ENCODE measurements at regions not wholly inside any gene's neighbourhood (a gene's known extent, or its start where the extent isn't known, plus 50 kb on each side); places are given as distances from the start of the nearest gene placed in this dataset.

DNA sequence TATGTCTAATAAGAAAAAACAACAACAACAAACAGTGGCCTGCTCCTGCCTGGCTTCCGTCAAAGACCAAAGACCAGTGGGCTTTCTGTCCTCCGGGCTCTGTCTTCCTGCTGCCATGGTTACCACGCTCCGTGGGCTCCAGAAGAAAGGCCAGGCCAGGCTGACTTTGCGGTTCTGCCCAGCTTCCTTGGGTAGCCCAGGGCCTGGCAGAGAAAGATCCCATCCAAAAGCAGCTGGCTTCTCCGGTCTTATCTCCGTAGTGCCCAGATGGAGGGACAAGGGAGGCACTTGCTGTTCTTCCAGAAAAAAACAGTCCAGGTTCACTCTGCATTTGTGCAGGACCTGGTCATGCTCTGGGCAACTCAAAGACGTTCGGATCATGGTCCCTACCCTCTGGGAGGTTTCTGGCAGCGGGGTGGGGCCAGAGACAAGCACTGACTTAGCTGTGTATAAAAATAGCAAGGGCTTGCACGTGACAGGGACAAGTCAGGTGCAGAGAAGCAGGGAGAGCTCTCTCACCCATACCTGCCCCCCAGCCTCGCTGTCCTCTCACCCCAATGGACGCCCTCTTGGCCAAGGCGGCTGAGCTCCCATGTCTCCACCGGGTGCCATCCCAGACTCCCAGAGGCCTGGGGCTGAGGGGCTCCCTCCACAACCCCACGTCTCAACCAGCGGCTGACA is 212.2 kb downstream of the C9orf50 start:
- DNase-seq, result no peak

DNA sequence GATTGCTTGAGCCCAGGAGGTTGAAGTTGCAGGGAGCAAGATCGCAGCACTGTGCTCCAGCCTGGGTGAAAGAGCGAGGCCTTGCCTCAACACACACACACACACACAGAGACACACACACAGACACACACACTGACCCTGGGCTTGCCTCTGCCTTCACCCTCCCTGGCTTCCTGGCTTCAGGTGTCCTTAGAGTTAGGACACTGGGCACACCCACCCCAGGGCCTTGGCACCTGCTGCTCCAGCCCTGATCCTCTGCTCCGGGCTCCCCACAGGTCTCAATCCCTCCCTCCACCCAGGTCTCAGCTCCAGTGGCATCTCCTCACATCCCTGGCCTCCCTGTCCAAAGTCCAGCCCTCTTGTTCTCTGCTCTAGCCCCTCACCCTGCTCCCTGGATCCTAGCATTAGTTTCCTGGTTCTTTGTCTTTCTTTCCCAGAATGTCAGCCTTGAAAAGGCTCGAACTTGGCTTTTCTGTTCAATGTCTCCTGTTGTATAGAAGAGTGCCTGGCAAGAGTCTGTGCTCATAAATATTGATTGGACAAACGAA is 212.9 kb downstream of the C9orf50 start:
- DNase-seq, result no peak

DNA sequence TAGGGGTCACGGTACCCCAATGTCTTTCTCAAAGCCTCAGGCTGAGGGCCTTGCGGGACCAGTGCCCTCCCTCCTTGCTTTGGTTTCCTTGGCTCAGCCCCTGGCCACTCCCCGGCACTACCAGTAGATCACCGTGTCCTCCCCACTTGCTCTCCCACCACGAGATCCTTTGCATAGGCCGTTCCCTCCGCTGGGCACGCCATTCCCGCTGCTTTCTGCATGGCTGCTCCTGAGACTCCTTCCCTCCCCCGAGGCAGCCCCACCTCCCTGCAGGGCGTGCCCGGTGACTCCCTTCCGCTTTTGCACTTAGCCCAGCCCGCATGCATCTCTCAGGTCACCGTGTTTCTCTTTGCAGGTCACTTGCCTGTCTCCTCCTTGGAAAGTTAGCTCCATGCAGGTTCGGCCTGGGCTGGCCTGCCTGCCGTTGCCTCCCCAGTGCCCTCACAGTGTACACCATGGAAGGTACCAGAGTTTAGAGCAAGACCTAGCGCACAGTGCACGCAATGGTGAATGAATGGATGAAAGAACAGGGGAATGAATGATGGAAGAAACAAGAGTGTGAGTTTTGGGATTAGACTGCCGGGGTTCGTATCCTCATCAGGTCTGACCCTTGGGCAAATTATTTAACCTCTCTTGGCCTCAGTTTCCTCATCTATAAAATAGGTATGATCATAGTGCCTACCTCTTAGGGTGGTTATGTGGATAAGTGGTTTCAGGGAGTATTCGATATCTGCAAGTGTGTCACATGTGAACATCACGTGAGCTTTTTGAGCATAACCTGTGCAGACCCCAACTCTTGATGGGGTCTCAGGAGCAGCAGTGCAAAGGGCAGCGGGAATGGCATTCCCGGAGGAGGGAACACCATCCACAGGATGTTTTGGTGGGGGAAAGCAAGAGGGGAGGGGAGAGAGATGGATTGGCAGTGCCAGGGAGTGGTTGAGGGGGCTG is 214.3 kb downstream of the C9orf50 start:
- no peak for DNase-seq

DNA sequence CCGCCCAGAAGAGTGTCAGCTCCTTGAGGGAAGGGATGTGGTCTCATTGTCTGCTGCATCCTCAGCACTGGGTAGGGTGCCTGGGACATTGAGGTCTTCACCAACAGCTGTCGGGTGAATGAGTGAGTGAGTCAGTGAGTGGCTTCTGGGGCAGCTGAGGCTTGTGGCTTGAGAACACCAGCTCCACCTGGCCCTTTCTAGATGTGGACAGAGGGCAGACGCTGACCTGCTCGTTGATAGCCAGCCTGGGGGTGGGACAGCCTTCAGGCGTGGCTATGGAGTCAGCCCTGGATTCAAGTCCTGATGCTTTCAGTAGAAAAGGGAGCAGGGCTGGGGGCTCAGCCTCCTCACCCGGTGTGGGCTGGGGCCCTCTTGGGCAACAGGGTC is 215.1 kb downstream of the C9orf50 start:
- no peak for DNase-seq

DNA sequence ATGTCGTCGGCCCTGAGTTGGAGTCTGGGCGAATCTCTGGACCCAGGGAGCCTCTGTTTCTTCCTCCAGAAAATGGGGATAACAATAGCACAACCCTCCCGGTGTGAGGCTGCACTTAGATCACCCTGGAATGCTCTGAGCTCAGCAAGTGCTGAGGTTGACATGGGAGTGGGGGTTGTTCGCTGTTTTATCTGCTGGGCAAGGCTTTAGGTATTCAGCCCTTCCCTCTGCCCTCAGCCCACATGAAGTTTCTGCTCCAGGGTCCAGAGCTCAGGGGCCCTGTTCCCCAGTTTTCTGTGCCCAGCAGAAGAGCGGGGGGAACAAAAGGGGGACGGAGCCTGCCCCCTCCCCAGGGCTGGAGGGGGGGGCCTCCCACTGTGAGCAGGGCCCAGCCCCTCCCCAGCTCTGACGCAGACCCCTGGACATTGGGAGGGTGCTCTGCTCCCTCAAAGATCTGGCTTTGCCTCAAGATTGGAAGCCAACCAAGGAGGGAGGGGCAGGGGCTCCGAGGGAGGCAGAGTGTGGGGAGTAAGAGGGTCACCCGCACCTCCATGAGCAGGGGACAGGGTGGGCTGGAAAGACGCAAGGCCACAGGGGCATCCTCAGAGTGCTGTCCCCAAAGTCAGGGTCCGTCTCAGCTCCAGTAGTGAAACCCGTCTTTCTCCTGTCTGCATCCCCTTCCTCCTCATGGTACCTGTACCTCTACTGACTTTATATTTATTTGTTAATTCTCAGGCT is 215.6 kb downstream of the C9orf50 start:
- no peak for DNase-seq

DNA sequence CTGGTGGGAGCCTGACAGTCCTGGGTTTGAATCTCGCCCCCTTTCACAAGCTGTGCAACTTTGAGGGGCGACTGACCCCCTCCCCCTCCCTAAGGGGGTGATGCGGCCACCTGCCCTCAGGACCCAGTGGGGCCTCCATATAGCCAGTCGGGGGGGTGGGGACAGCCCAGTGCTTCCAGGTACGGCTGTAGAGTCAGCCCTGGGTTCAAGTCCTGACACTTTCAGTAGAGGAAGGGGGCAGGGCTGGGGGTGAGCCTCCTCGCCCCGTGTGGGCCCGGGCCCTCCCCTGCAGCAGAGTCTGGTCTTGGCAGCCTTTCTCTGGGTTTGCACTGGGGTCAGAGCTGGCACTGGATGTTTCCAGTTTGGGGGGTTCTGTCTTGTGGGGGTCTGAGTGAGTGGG is 216.3 kb downstream of the C9orf50 start:
- no peak for DNase-seq

DNA sequence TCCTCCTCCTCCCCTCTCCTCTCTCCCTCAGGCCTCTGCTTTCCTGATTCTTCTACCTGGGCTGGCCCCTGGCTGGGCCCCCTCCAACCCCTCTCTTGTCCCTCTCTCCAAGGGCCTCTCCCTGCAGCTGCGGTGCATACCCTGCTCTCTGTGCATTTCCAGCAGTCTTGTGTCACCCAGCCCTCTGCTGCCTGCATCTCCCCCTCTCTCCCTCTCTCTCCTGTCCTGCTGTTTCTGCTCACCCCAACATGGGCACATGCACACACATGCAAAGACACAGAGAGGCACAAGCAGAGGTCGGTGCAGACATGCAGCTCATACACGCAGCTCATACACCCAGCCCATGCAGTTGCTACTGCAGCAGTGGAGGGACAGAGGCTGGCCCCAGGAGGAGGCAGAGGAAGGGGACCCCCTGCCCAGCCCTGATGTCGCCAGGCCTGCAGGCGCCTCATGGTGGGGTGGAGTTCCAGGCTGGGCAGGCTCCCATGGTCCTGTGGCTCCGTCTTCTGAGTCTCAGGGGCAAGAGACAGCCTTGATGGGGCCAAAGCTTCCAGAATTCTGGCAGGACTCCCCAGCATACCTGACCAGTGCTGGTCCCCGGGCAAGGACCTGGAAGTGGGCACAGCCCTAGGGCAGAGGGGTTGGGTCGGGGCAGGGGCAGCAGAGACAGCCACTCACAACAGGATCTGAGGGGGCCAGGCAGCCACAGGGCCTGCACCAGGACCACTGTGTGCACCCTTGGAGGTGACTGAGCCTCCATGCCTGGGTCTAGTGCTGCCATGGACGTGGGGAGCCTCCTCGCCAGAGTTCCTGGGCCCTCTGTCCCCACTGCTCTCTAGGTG is 216.9 kb downstream of the C9orf50 start:
- no peak for DNase-seq

DNA sequence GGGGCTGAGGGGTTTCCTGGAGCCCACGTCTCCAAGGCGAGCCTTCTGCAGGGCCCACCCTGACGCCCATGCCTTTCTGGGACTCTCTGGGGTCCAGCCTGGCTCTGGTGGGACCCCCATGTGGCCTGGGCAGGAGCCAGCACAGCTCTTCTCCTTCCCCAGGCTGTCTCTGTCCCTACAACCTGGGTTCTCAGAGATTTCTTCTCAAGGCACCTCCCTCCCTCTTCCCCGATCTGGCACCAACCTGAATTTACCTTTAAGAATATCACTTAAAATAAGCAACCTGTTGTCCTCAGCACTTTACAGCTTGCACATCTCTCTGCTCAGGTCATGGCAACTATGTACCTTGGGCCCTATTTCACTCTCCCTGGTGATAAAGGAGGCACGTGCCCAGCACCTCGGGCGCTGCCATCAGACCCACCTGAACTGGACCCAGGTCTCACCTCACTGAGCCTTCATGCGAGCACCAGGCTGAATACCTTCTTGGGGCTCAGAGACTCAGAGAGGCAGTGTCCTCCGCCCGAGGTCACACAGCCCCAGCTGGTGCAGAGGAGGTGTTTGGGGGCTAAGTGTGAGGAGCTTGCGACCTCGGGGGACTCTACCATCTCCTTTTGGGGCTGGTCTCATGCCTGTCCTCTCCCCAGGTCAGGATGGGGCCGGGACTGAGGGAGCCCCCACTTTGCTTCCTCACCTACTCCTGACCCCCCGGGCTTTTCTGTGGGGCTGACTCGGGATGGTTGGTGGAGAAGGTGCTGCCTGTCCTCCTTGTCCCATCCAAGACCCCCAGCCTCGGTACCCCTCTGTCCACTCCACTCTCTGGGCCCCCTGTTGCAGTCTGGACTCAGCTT is 217.7 kb downstream of the C9orf50 start:
- no peak for DNase-seq

DNA sequence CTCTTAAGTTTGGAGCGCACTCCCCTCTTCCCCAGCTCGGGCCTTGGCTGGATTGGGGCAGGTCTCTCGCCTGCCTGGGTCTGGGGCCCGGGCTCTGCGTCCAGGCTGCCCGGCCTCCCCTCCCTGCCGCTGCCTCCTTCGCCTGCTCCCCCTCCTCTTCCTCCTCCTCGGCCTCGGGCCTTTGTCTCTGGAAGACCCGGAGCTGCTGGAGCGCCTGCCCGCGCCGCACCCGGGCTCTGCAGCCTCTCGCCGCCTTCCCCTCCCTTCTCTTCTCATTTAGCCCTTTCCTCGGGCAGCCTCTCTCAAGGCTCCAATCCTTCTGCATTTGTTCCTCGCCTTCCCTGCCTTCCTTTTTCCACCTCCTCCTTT is 218.5 kb downstream of the C9orf50 start:
- no peak for DNase-seq

DNA sequence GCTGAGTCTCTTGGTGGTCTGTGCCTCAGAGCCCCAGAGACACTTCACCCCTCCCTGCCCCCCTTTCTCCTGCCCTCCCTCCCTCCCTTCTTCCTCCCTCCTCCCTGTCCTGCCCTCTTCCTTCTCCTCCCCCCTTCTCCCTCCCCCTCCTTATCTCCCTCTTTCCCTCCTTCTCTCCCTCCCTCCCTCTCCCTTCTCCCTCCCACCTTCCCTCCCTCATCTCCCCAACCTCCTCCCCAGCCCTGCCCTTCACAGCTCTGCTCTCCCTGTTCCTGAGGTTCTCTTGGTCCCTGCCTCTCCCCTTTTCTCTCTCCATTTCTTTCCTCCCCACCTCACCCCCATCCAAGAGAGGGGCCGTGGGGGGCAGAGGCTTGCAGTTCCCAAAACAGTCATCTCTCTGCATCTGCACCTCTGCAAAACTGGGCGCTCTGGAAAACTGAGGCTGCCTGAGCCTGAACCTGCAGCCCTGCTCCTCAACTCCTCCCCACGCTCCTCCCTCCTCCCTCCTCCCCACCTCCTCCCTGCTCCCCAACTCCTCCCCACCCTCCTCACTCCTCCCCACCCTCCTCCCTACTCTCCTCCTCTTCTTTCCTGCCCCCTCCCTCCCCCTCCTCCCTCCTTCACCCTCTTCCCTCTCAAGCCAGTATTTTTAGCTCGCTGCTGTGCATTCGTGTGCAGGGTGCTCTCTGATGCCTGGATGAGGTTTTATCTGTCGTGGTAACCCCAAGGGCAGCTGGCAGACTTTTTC is 219.1 kb downstream of the C9orf50 start:
- no peak for DNase-seq

DNA sequence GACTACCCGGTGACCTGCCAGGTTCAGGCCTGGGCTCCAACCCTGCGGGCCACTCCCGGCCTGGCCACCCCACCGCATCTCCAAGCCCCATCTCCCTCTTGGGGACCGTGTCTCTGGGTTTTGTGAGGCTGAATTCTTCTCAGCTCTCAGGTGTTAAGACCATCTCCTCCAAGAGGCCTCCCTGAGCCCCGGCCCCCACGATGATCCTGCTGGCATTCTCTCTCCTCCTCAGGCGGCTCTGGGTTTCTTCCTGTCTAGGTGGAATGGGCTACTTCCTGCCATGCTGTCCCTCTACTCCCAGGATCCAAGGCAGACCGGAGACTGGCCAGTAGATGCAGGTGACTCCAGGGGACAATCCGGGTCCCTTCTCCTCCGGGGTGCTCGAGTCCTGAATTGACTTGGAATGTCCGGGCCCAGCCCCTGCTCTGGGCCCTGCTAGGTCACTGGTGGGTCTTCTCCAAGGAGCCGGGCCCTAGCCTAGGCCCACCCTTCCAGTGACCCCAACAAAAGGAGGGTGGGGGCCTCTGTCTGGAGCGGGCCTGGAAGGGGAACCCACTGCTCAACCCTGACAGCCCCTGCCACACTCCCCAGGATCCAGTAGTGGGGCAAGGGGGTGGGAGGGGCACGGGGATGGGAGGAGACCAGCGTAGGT is 219.8 kb downstream of the C9orf50 start:
- DNase-seq, result no peak

DNA sequence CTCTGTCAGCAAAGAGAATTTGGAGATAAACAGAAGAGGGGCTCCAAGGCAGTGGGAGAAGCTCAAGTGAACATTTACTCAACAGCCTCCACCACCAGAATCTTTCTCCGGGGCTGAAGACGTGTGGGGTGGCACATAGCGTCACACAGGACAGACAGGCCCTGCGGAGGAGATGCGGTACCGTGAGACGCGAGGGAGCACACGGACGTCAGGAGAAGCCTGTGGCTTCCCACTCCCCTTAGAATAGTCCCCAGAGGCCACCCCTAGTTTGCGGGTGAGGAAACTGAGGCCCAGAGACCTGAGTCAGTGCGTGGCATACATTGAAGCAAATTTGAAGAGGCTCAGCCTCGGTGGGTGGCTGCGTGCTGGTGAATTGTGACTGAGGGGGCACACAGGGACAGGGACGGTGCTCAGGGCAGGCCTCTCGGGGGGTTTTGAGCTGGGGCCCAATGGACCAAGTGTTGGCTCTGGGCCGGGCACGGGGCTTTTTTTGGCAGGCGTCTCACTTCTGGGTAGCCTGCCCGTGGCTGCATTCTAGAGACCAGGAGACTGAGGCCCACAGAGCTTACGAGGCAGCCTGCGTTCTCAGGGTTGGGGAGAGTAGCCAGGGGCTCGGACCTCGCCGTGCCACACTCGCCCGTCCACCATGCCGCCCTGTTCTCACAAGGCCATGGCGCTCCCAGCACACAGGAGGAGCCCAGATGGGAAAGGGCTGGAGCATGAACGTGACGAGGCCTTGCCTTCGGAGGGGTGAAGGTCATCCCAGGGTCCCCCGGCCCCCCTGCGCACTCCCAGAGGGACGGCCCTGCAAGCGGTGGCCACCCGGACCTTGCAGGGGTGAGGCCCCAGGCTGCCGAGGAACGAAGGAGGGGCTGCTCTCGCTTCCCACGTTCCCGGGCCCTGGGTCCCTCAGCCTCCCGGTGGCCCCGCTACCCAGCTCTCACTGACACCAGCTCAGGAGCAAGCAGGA is 220.6 kb downstream of the C9orf50 start:
- DNase-seq, result no peak

DNA sequence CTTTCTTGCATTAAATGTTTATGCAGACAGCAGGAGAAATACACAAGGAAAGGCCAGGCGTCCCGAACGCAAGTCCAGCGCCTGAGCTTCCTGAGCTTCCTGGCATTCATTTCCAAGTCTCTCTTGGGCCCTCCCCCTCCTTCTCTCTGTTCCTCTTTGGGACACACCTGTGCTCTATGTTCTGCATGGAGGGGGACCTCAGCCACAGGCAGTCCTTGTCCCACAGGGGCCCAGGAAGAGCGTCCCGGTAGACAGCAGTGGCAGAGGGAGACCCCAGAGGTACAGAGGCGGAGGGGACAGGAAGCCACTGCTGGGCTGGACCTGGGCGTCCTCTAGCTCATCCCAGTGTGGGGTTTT is 221.3 kb downstream of the C9orf50 start:
- no peak for DNase-seq

DNA sequence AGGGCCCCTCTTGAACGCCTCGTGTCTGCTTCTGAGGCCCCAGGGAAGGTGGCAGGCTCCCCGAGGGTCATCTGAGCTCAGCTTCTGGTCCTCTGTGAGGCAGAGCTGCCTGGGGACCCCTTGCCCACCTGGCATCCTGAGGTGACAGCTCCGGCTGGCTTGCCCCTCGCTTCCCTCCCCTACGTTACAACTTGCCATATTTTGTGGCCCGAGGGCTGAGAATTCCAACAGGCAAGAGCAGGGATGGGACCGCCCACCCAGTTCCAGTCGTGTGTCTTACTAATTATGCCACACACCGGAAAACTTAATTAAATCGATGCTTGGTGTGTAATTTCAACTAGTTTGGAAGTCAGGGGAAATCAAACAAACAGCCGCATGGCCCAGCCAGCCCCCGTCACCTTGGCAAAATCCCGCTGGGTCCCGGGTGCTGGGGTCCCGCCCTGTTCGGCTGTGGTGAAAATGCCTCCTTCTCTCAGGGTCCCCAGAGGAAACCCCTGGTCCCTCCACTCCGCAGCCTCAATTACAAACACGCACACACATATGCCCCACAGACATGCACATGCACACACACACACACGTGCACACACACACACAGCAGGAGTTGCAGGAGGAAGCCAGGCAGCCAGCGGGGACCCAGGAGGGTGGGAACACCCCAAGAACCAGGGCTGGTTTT is 221.0 kb upstream of the IER5L start:
- no peak for DNase-seq

DNA sequence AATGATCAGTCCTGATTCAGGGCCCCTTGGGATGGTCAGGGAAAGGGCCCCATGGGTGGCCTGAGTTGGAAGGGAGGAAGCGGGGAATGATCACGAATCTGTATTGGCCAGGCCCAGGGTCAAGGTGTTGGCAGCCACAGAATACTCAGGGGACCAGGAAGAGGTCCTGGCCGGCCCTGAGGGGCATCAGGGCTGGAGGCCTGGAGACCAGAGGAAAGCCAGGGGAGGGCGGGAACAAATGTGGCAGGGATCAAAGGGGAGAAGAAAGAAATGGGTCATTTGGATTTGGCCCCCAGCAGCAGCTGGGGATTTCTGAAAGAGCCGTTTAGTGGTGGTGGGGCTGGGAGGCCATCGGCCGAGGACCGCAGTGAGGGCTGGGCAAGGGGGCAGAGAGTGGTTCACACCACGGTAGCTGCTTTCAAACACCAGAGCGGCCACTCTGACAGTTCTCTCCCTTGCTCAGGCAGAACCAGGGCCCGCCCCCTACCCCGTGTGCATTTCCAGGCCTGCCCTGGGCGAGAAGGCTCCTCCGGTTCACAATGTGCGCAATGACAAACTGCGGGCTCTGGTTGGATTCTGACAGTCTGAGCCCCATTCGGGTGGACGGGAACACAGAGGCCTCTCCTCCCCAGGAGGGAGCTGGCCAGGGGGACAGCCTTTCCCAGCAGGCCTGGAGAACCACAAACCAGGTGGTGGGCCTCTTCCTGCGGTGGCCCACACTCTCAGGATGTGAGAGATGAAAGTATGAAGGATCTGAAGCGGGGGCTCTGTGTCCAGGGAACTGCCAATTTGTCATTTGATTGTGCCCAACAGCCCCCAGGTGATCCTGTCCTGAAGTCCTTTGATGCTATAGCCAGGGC is 220.3 kb upstream of the IER5L start:
- no peak for DNase-seq

DNA sequence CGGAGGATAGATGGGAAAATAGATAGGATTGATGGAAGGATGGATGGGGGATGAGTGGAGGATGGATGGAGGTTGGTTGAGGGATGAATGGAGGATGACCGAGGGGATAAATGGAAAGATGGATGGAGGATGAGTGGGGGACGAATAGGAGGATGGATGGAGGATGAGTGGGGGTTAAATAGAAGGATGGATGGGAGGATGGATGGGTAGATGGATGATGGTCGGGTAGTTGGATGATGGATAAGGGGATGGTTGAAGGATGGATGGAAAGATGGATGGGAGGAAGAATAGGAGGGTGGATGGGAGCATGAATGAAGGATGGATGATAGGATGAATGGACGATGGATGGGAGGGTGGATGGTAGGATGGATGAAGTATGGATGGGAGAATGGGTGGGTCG is 219.3 kb upstream of the IER5L start:
- DNase-seq, result no peak

DNA sequence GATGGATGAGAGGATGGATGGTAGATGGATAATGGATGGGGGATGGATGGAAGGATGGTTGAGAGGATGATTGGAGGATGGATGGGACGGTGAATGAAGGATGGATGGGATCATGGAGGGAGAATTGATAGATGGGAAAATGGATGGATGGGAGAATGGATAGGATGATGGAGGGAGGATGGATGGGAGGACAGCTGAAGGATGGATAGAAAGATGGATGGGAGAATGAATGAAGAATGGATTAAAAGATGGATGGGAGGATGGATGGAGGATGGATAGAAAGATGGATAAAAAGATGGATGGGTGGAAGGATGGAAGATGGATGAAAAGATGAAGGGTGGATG is 218.3 kb upstream of the IER5L start:
- no peak for DNase-seq
